ENCODE measurements at regions not wholly inside any gene's neighbourhood (a gene's known extent, or its start where the extent isn't known, plus 50 kb on each side); places are given as distances from the start of the nearest gene placed in this dataset.

DNA sequence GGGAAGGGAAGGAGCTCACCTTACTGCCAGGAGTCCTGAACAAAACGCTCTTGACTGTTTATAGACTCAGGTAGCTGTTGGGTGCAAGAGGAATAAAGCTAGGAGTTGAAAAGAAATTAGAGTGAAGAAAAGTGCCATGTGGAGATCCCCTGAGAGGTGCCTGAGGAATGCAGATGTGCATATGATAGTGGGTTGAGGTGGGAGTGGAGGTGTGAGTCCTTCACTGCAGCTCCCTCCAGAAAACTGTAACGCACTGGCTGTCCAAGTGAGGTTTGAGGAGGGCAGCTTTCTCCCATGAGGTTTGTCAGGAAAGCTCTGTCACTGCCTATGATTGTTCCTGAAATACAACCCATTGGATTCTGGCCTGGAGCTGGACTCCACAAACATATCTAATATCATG lies 904.8 kb upstream of the POT1 start:
- no peak for TF ChIP-seq CHD2 (IDR thresholded peaks at IDR 0.05; ENCODE audit: low read length, partially characterized antibody)
- TF ChIP-seq TFCP2L1 (CRISPR knock-in tag; IDR thresholded peaks at IDR 0.05) = no peak
- TF ChIP-seq EHF (CRISPR knock-in tag; IDR thresholded peaks at IDR 0.05) = no peak
- TF ChIP-seq, protein P1, sequence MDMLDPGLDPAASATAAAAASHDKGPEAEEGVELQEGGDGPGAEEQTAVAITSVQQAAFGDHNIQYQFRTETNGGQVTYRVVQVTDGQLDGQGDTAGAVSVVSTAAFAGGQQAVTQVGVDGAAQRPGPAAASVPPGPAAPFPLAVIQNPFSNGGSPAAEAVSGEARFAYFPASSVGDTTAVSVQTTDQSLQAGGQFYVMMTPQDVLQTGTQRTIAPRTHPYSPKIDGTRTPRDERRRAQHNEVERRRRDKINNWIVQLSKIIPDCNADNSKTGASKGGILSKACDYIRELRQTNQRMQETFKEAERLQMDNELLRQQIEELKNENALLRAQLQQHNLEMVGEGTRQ (IDR thresholded peaks at IDR 0.05) = no peak
- TF ChIP-seq RAD21 (conservative IDR thresholded peaks at IDR 0.05 in 1 of 2, IDR thresholded peaks at IDR 0.05 in 1 of 2) = no peak
- TF ChIP-seq FOSL2 (IDR thresholded peaks at IDR 0.05) = no peak
- no peak for TF ChIP-seq FOSL2 (CRISPR knock-in tag; IDR thresholded peaks at IDR 0.05)
- TF ChIP-seq, protein P2, sequence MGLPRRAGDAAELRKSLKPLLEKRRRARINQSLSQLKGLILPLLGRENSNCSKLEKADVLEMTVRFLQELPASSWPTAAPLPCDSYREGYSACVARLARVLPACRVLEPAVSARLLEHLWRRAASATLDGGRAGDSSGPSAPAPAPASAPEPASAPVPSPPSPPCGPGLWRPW (IDR thresholded peaks at IDR 0.05) = no peak
- TF ChIP-seq FOSB (CRISPR knock-in tag; IDR thresholded peaks at IDR 0.05) = no peak
- no peak for TF ChIP-seq CBX2 (IDR thresholded peaks at IDR 0.05; ENCODE audit: borderline replicate concordance, low read depth)
- no peak for TF ChIP-seq KDM1A (IDR thresholded peaks at IDR 0.05; ENCODE audit: low read depth)
- TF ChIP-seq, protein P3, sequence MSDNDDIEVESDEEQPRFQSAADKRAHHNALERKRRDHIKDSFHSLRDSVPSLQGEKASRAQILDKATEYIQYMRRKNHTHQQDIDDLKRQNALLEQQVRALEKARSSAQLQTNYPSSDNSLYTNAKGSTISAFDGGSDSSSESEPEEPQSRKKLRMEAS (IDR thresholded peaks at IDR 0.05) = no peak
- TF ChIP-seq SMC3 (IDR thresholded peaks at IDR 0.05) = no peak
- TF ChIP-seq SREBF2 (IDR thresholded peaks at IDR 0.05) = no peak
- TF ChIP-seq KDM5A (IDR thresholded peaks at IDR 0.05) = no peak
- no peak for TF ChIP-seq TP53 (CRISPR knock-in tag; IDR thresholded peaks at IDR 0.05)
- TF ChIP-seq, protein P4, sequence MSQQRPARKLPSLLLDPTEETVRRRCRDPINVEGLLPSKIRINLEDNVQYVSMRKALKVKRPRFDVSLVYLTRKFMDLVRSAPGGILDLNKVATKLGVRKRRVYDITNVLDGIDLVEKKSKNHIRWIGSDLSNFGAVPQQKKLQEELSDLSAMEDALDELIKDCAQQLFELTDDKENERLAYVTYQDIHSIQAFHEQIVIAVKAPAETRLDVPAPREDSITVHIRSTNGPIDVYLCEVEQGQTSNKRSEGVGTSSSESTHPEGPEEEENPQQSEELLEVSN (IDR thresholded peaks at IDR 0.05; ENCODE audit: borderline replicate concordance, low read depth) = no peak
- no peak for TF ChIP-seq NPAS2 (CRISPR knock-in tag; IDR thresholded peaks at IDR 0.05; ENCODE audit: borderline replicate concordance)
- TF ChIP-seq, protein P5, sequence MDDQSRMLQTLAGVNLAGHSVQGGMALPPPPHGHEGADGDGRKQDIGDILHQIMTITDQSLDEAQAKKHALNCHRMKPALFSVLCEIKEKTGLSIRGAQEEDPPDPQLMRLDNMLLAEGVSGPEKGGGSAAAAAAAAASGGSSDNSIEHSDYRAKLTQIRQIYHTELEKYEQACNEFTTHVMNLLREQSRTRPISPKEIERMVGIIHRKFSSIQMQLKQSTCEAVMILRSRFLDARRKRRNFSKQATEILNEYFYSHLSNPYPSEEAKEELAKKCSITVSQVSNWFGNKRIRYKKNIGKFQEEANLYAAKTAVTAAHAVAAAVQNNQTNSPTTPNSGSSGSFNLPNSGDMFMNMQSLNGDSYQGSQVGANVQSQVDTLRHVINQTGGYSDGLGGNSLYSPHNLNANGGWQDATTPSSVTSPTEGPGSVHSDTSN (IDR thresholded peaks at IDR 0.05) = no peak
- no peak for TF ChIP-seq GATA3 (IDR thresholded peaks at IDR 0.05; ENCODE audit: borderline replicate concordance)
- TF ChIP-seq ESRRA (IDR thresholded peaks at IDR 0.05; ENCODE audit: borderline replicate concordance, low read length) = no peak
- DNase-seq (ENCODE audit: low read depth in 1 of 2, low spot score in 1 of 2) (no peak), FAIRE-seq (no peak), ATAC-seq (no peak)
- Histone ChIP-seq H3K4me1 (no peaks in the 10 kb centered on the region), H3K9me3 (no peaks in the 10 kb centered on the region), H3K4me3 (no peak overlapping the region), H3K27ac (no peak overlapping the region), H3K4me2 (no peak overlapping the region)
- POLR2A ChIA-PET = no interaction called here
- CTCF ChIA-PET = no interaction called here
- 6% methylated on average over 2 of the region's 2 CpGs for WGBS (ENCODE audit: missing lambda C conversion rate)

DNA sequence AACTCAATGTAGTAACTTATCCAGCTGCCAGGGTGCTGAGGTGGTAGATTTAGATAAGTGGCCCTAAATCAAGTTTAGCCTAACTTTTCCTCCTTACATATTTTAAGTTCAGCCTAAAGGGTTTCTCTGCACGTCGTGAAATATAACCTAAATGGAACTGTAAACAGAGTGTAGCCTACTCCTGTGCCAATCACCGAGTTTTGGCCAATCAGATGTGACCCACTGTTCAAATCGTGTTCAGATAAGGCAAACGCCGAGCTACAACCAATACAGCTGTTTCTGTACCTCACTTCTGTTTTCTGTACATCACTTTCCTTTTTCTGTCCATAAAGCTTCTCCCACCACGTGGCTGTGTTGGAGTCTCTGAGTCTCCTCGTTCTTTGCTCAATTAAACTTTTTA lies 904.2 kb upstream of the POT1 start:
- TF ChIP-seq NFE2L2 (conservative IDR thresholded peaks at IDR 0.05; ENCODE audit: low read length) (no peak), TFCP2L1 (CRISPR knock-in tag; IDR thresholded peaks at IDR 0.05) (no peak), CBX2 (IDR thresholded peaks at IDR 0.05; ENCODE audit: borderline replicate concordance, low read depth) (no peak), RCOR1 (IDR thresholded peaks at IDR 0.05; ENCODE audit: low read depth, low read length) (no peak), NR3C1 (IDR thresholded peaks at IDR 0.05) (no peak), MYC (IDR thresholded peaks at IDR 0.05; ENCODE audit: borderline replicate concordance, low read length) (no peak), CEBPB (IDR thresholded peaks at IDR 0.05) (no peak), RFX5 (IDR thresholded peaks at IDR 0.05) (no peak), MAZ (IDR thresholded peaks at IDR 0.05; ENCODE audit: borderline replicate concordance, low read depth, low read length) (no peak), RAD21 (conservative IDR thresholded peaks at IDR 0.05 in 1 of 2, IDR thresholded peaks at IDR 0.05 in 1 of 2) (no peak), JUNB (IDR thresholded peaks at IDR 0.05) (no peak), HOXA7 (CRISPR knock-in tag; IDR thresholded peaks at IDR 0.05) (no peak)
- TF ChIP-seq, protein P6, sequence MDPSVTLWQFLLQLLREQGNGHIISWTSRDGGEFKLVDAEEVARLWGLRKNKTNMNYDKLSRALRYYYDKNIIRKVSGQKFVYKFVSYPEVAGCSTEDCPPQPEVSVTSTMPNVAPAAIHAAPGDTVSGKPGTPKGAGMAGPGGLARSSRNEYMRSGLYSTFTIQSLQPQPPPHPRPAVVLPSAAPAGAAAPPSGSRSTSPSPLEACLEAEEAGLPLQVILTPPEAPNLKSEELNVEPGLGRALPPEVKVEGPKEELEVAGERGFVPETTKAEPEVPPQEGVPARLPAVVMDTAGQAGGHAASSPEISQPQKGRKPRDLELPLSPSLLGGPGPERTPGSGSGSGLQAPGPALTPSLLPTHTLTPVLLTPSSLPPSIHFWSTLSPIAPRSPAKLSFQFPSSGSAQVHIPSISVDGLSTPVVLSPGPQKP (IDR thresholded peaks at IDR 0.05; ENCODE audit: low read depth, low read length) = no peak
- TF ChIP-seq, protein P1 (IDR thresholded peaks at IDR 0.05) = no peak
- TF ChIP-seq, protein P7, sequence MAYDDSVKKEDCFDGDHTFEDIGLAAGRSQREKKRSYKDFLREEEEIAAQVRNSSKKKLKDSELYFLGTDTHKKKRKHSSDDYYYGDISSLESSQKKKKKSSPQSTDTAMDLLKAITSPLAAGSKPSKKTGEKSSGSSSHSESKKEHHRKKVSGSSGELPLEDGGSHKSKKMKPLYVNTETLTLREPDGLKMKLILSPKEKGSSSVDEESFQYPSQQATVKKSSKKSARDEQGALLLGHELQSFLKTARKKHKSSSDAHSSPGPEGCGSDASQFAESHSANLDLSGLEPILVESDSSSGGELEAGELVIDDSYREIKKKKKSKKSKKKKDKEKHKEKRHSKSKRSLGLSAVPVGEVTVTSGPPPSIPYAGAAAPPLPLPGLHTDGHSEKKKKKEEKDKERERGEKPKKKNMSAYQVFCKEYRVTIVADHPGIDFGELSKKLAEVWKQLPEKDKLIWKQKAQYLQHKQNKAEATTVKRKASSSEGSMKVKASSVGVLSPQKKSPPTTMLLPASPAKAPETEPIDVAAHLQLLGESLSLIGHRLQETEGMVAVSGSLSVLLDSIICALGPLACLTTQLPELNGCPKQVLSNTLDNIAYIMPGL (CRISPR knock-in tag; IDR thresholded peaks at IDR 0.05; ENCODE audit: borderline replicate concordance) = no peak
- TF ChIP-seq, protein P5 (IDR thresholded peaks at IDR 0.05) = no peak
- Histone ChIP-seq H3K4me2 (no peak overlapping the region), H3K27ac (no peak overlapping the region), H3K9me3 (no peaks in the 10 kb centered on the region), H3K4me3 (no peak overlapping the region), H3K4me1 (no peaks in the 10 kb centered on the region)
- ATAC-seq (no peak), FAIRE-seq (no peak), DNase-seq (ENCODE audit: low read depth in 1 of 2, low spot score in 1 of 2) (no peak)
- WGBS (ENCODE audit: missing lambda C conversion rate) = 5% methylated on average over 8 of the region's 8 CpGs
- ChIA-PET POLR2A (no interaction called here), CTCF (no interaction called here)
